Prostate gland (tissue), 2 donors: ENCODE measurements at regions not wholly inside any gene's neighbourhood (a gene's known extent, or its start where the extent isn't known, plus 50 kb on each side); places are given as distances from the start of the nearest gene placed in this dataset.
A peak's percentile ranks its signal among the peaks of the same experiment; 100 is the strongest.

ENCODE experiments used
- DNase-seq: peaks from one replicate; pipeline ENCODE4 v3.0.0-alpha.2; 2019; ENCODE audit warnings: low spot score
- H3K27ac ChIP-seq, 2 donors: fragments of 200-600 bp; sonication (generic); 2 replicates each; pipeline ENCODE4 v1.5.1; 2017 to 2019
- H3K27me3 ChIP-seq: fragments of 200-600 bp; sonication (generic); replicated peaks from 2 replicates; pipeline ENCODE4 v1.5.1; 2019; ENCODE audit not compliant: insufficient read depth
- H3K36me3 ChIP-seq, 2 donors: fragments of 200-600 bp; sonication (generic); 1 replicate in 1 of 2; 2 replicates in 1 of 2; pipeline versions ENCODE4 v1.5.1 to v1.8.1; 2017 to 2019
- H3K4me1 ChIP-seq: fragments of 200-600 bp; sonication (generic); replicated peaks from 2 replicates; pipeline ENCODE4 v1.5.1; 2019
- H3K4me3 ChIP-seq, 2 donors: fragments of 200-600 bp; sonication (generic); 2 replicates each; pipeline ENCODE4 v1.5.1; 2017 to 2019
- H3K9me3 ChIP-seq: fragments of 200-600 bp; sonication (generic); 2 replicates; pipeline ENCODE4 v1.5.1; 2017
- CTCF ChIP-seq, 4 experiments: fragments of 200-600 bp in 2 of 4; fragments of 450-650 bp in 2 of 4; sonication (generic) in 2 of 4; IDR thresholded peaks; 1 replicate in 3 of 4; 2 replicates in 1 of 4; pipeline ENCODE4 v1.5.1; 2016 to 2019; ENCODE audit warnings: antibody characterized with exemption in 4 of 4, mild to moderate bottlenecking in 2 of 4, moderate library complexity in 2 of 4
- POLR2A ChIP-seq: fragments of 450-650 bp; IDR thresholded peaks from one replicate; pipeline ENCODE4 v1.6.1; 2016; ENCODE audit warnings: antibody characterized with exemption, mild to moderate bottlenecking
- POLR2AphosphoS5 ChIP-seq: sonication (generic); formaldehyde crosslinking; IDR thresholded peaks from one replicate; pipeline ENCODE4 v1.6.1; 2017; ENCODE audit warnings: antibody characterized with exemption
- WGBS: methylation state at CpG from one replicate; pipeline ENCODE4 v1.1.5; 2018; 5-methylcytosine and 5-hydroxymethylcytosine counted together
- intact Hi-C: fragments of 100-400 bp; cut with DNase I; formaldehyde crosslinking; loops from one replicate; pipeline ENCODE4 v1.14.2; 2022

- intact Hi-C loops = no loop called here
- 72% methylated on average over 1 of the region's 1 CpG for WGBS
- Histone ChIP-seq H3K9me3 (no peaks in the 10 kb centered on the region), H3K4me1 (no peaks in the 10 kb centered on the region), H3K36me3 (no peaks in the 10 kb centered on the region), H3K4me3 (no peak overlapping the region), H3K27ac (no peak overlapping the region), H3K27me3 (no peaks in the 10 kb centered on the region)
- DNase-seq = no peak
- TF ChIP-seq CTCF (IDR thresholded peaks at IDR 0.05) = no peak
- no peak for TF ChIP-seq POLR2A
- no peak for TF ChIP-seq POLR2AphosphoS5
Observed at GRCh38 chr4:20505927-20506326, 194.3 kb upstream of the PACRGL start.

GRCh38 chr4:20506827-20507226 lies 193.4 kb upstream of the PACRGL start:
- intact Hi-C loops = no loop called here
- no peak overlapping the region for H3K4me3 ChIP-seq
- 36% methylated on average over 2 of the region's 2 CpGs for WGBS
- no peaks in the 10 kb centered on the region for H3K9me3 ChIP-seq
- H3K4me1 ChIP-seq = no peaks in the 10 kb centered on the region
- no peak for TF ChIP-seq CTCF (IDR thresholded peaks at IDR 0.05)
- no peak for TF ChIP-seq POLR2A
- no peak for TF ChIP-seq POLR2AphosphoS5
- DNase-seq = no peak
- H3K27ac ChIP-seq = no peak overlapping the region
- H3K36me3 ChIP-seq = no peaks in the 10 kb centered on the region
- no peaks in the 10 kb centered on the region for H3K27me3 ChIP-seq

- DNase-seq = no peak
Observed at GRCh38 chr4:20509315-20509714, 190.9 kb upstream of the PACRGL start.

GRCh38 chr4:20512033-20512792 lies 188.0 kb upstream of the PACRGL start:
- H3K9me3 ChIP-seq = no peaks in the 10 kb centered on the region
- intact Hi-C loops = no loop called here
- H3K27ac ChIP-seq = peak overlapping the region in 1 of 2 donors; percentile 19
- H3K4me1 ChIP-seq = no peaks in the 10 kb centered on the region
- no peak overlapping the region for H3K4me3 ChIP-seq
- no peaks in the 10 kb centered on the region for H3K36me3 ChIP-seq
- WGBS = 61% methylated on average over 7 of the region's 7 CpGs
- no peak for DNase-seq
- TF ChIP-seq POLR2AphosphoS5 (peak; percentile 46), CTCF (IDR thresholded peaks at IDR 0.05) (no peak), POLR2A (no peak)
- no peaks in the 10 kb centered on the region for H3K27me3 ChIP-seq

More at GRCh38 chr4:20509315-20509714, 190.9 kb upstream of the PACRGL start:
- intact Hi-C loops = no loop called here
- Histone ChIP-seq H3K27ac (no peak overlapping the region), H3K9me3 (no peaks in the 10 kb centered on the region), H3K4me1 (no peaks in the 10 kb centered on the region), H3K27me3 (no peaks in the 10 kb centered on the region), H3K36me3 (no peaks in the 10 kb centered on the region), H3K4me3 (no peak overlapping the region)
- 81% methylated on average over 2 of the region's 2 CpGs for WGBS
- TF ChIP-seq POLR2A (no peak), CTCF (IDR thresholded peaks at IDR 0.05) (no peak), POLR2AphosphoS5 (no peak)

- TF ChIP-seq CTCF (IDR thresholded peaks at IDR 0.05) (no peak), POLR2A (no peak), POLR2AphosphoS5 (no peak)
- Histone ChIP-seq H3K27ac (no peak overlapping the region), H3K9me3 (no peaks in the 10 kb centered on the region), H3K36me3 (no peaks in the 10 kb centered on the region), H3K4me1 (no peaks in the 10 kb centered on the region), H3K27me3 (no peaks in the 10 kb centered on the region), H3K4me3 (no peak overlapping the region)
- 40% methylated on average over 5 of the region's 5 CpGs for WGBS
- intact Hi-C loops = no loop called here
- no peak for DNase-seq
Observed at GRCh38 chr4:20512985-20513384, 187.3 kb upstream of the PACRGL start.
